GM23338 (cell line): ENCODE measurements at regions not wholly inside any gene's neighbourhood (a gene's known extent, or its start where the extent isn't known, plus 50 kb on each side); places are given as distances from the start of the nearest gene placed in this dataset.

ENCODE experiments used
- CREB1 ChIP-seq: fragments of 250-450 bp; sonication (Bioruptor Pico); IDR thresholded peaks from 2 replicates; pipeline ENCODE4 v1.5.0; 2020; ENCODE audit warnings: low read depth, mild to moderate bottlenecking, moderate library complexity
- EZH2 ChIP-seq: fragments of 200-600 bp; sonication (generic); IDR thresholded peaks from one replicate; pipeline ENCODE4 v1.8.0; 2017; ENCODE audit warnings: antibody characterized with exemption, mild to moderate bottlenecking, low read depth; ENCODE audit not compliant: unreplicated experiment
- EZH2phosphoT487 ChIP-seq: fragments of 200-600 bp; sonication (generic); IDR thresholded peaks from one replicate; pipeline ENCODE4 v1.8.1; 2018; ENCODE audit warnings: antibody characterized with exemption; ENCODE audit not compliant: unreplicated experiment
- JUNB ChIP-seq: IDR thresholded peaks from one replicate; pipeline ENCODE4 v1.6.1; 2016; ENCODE audit warnings: antibody characterized with exemption; ENCODE audit not compliant: unreplicated experiment
- POLR2AphosphoS5 ChIP-seq: IDR thresholded peaks from 2 replicates; pipeline ENCODE4 v1.6.1; 2016; ENCODE audit warnings: antibody characterized with exemption, low read depth
- REST ChIP-seq: IDR thresholded peaks from one replicate; pipeline ENCODE4 v1.6.1; 2018; ENCODE audit warnings: antibody characterized with exemption; ENCODE audit not compliant: unreplicated experiment
- STAT1 ChIP-seq: IDR thresholded peaks from one replicate; pipeline ENCODE4 v1.6.1; 2016; ENCODE audit warnings: antibody characterized with exemption; ENCODE audit not compliant: unreplicated experiment
- ZNF114 ChIP-seq: fragments of 250-450 bp; sonication (Bioruptor Pico); IDR thresholded peaks from 2 replicates; pipeline ENCODE4 v1.5.0; 2020; ENCODE audit warnings: mild to moderate bottlenecking, moderate library complexity
- ZNF331 ChIP-seq: fragments of 250-450 bp; sonication (Bioruptor Pico); IDR thresholded peaks from 2 replicates; pipeline ENCODE4 v1.5.0; 2020; ENCODE audit warnings: low read depth, mild to moderate bottlenecking, moderate library complexity
- TF ChIP-seq, protein P1 (sequence below), 2 experiments: fragments of 200-600 bp in 1 of 2; sonication (generic) in 1 of 2; conservative IDR thresholded peaks; 2 replicates each; pipeline versions ENCODE4 v1.5.1 to v1.6.1; 2016 to 2017; ENCODE audit warnings: antibody characterized with exemption in 2 of 2, low read depth in 2 of 2, mild to moderate bottlenecking in 2 of 2, moderate library complexity in 1 of 2

DNA sequence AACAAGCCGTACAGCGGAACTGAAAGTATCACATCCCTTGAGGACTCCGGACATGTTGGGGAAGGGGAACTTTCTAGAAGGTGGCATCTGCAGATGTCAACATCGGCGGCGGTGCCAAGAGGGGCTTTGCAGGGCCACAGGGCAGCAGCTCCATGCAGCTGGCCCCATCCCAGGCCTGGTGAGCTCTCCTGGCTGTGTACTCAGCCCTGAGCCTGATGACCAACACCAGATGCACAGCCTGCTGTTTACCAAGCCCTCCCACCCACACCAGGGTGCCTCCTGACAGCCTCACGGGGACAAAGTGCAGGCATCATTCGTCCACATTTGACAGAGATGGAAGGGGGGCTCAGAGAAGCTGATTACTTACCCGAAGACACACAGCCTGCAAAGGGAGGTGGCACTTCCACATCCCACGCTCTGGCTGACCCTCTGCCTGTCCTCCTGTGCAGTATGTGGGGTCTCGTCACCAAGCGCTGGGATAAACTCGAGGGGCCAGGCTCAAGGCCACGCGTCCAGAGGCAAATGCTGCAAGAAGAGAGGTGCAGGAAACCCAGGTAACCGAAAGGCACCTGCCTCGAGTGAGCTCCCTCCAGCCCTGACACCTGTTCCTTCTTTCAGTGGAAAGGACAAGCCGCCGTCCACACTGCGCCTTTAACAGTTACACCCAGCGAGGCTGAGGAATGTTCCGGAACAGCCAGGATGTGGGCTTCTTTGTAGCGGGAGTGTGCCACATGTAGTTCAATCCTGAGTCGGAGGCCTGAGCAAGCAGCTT, 69.0 kb upstream of the ASAP2 start:
- no peak for TF ChIP-seq POLR2AphosphoS5
- TF ChIP-seq, protein P1, sequence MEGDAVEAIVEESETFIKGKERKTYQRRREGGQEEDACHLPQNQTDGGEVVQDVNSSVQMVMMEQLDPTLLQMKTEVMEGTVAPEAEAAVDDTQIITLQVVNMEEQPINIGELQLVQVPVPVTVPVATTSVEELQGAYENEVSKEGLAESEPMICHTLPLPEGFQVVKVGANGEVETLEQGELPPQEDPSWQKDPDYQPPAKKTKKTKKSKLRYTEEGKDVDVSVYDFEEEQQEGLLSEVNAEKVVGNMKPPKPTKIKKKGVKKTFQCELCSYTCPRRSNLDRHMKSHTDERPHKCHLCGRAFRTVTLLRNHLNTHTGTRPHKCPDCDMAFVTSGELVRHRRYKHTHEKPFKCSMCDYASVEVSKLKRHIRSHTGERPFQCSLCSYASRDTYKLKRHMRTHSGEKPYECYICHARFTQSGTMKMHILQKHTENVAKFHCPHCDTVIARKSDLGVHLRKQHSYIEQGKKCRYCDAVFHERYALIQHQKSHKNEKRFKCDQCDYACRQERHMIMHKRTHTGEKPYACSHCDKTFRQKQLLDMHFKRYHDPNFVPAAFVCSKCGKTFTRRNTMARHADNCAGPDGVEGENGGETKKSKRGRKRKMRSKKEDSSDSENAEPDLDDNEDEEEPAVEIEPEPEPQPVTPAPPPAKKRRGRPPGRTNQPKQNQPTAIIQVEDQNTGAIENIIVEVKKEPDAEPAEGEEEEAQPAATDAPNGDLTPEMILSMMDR (conservative IDR thresholded peaks at IDR 0.05; ENCODE audit: low read depth in 2 of 2), result no peak
- TF ChIP-seq EZH2phosphoT487, result no peak
- TF ChIP-seq REST, result no peak
- TF ChIP-seq JUNB, result no peak
- TF ChIP-seq EZH2, result no peak
- TF ChIP-seq ZNF114 (CRISPR knock-in tag), result no peak
- TF ChIP-seq CREB1 (CRISPR knock-in tag), result no peak
- TF ChIP-seq STAT1, result no peak
- TF ChIP-seq ZNF331 (CRISPR knock-in tag), result no peak
